OCI-LY1 (cell line): ENCODE measurements at regions not wholly inside any gene's neighbourhood (a gene's known extent, or its start where the extent isn't known, plus 50 kb on each side); places are given as distances from the start of the nearest gene placed in this dataset.

Experiments used
- EZH2 ChIP-seq: fragments of 200-600 bp; sonication (generic), shearing (Covaris generic); IDR thresholded peaks from 2 replicates; pipeline ENCODE4 v1.8.0; 2017; ENCODE audit warnings: borderline replicate concordance, mixed run types, mild to moderate bottlenecking, antibody characterized with exemption, low read length, moderate library complexity, mixed read lengths
- TF ChIP-seq, protein P1 (sequence below): fragments of 200-600 bp; sonication (generic), shearing (Covaris generic); IDR thresholded peaks from 2 replicates; pipeline ENCODE4 v1.5.1; 2017; ENCODE audit warnings: mild to moderate bottlenecking, antibody characterized with exemption, low read length, moderate library complexity, mixed read lengths

DNA sequence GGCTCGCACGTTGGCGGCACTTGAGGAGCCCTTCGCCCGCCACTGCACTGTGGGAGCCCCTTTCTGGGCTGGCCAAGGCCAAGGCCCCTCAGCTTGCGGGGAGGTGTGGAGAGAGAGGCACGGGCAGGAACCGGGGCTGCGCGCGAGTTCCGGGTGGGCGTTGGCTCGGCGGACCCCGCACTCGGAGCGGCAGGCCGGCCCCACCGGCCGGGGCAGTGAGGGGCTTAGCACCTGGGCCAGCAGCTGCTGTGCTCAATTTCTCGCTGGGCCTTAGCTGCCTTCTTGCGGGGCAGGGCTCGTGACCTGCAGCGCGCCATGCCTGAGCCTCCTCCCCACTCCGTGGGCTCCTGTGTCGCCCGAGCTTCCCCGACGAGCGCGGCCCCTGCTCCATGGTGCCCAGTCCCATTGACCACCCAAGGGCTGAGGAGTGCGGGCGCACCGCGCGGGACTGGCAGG, 71.6 kb upstream of the CNTN1 start:
- TF ChIP-seq, protein P1, sequence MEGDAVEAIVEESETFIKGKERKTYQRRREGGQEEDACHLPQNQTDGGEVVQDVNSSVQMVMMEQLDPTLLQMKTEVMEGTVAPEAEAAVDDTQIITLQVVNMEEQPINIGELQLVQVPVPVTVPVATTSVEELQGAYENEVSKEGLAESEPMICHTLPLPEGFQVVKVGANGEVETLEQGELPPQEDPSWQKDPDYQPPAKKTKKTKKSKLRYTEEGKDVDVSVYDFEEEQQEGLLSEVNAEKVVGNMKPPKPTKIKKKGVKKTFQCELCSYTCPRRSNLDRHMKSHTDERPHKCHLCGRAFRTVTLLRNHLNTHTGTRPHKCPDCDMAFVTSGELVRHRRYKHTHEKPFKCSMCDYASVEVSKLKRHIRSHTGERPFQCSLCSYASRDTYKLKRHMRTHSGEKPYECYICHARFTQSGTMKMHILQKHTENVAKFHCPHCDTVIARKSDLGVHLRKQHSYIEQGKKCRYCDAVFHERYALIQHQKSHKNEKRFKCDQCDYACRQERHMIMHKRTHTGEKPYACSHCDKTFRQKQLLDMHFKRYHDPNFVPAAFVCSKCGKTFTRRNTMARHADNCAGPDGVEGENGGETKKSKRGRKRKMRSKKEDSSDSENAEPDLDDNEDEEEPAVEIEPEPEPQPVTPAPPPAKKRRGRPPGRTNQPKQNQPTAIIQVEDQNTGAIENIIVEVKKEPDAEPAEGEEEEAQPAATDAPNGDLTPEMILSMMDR: no peak
- no peak for TF ChIP-seq EZH2
